Hematopoietic multipotent progenitor cell treated with erythropoietin and hydrocortisone succinate and interleukin-3 and kit ligand, for 6 days (in vitro differentiated cells): ENCODE measurements at regions not wholly inside any gene's neighbourhood (a gene's known extent, or its start where the extent isn't known, plus 50 kb on each side); places are given as distances from the start of the nearest gene placed in this dataset.
A peak's percentile ranks its signal among the peaks of the same experiment; 100 is the strongest.
"Not testable (repeated sequence)": the region's sequence is repeated elsewhere in the genome, so short reads cannot be mapped to it uniquely, and the experiment has no call there.

Source experiments
- DNase-seq: peaks from one replicate; pipeline ENCODE4 v3.0.0-alpha.2; 2015

- no peak for DNase-seq
Measured at GRCh38 chr1:94362466-94363058, 55.6 kb upstream of the ABCD3 start.

GRCh38 chr1:94358630-94359599 is 59.3 kb upstream of the ABCD3 start:
- DNase-seq: no peak

- DNase-seq: no peak
Measured at GRCh38 chr1:94357661-94358060, 60.5 kb upstream of the ABCD3 start.

GRCh38 chr1:94355485-94355980 is 62.7 kb upstream of the ABCD3 start:
- no peak for DNase-seq

- DNase-seq: no peak
Measured at GRCh38 chr1:94351481-94351880, 66.7 kb upstream of the ABCD3 start.

- DNase-seq: no peak
Measured at GRCh38 chr1:94350350-94350924, 67.8 kb upstream of the ABCD3 start.

- DNase-seq: no peak
Measured at GRCh38 chr1:94349853-94350252, 68.3 kb upstream of the ABCD3 start.

GRCh38 chr1:94348386-94348785 is 69.8 kb upstream of the ABCD3 start:
- not testable (repeated sequence) for DNase-seq

- DNase-seq: peak; percentile 53
Measured at GRCh38 chr1:94345148-94345721, 73.0 kb upstream of the ABCD3 start.

- DNase-seq: no peak
Measured at GRCh38 chr1:94342416-94342815, 75.8 kb upstream of the ABCD3 start.

GRCh38 chr1:94339206-94339927 is 78.8 kb upstream of the ABCD3 start:
- peak; percentile 23 for DNase-seq

GRCh38 chr1:94336991-94337390 is 81.2 kb upstream of the ABCD3 start:
- no peak for DNase-seq

- peak; percentile 87 for DNase-seq
Measured at GRCh38 chr1:94335950-94336349, 82.2 kb upstream of the ABCD3 start.

- DNase-seq: no peak
Measured at GRCh38 chr1:94335447-94335846, 82.7 kb upstream of the ABCD3 start.

GRCh38 chr1:94334764-94335163 is 83.4 kb upstream of the ABCD3 start:
- no peak for DNase-seq

GRCh38 chr1:94332952-94333351 is 85.2 kb upstream of the ABCD3 start:
- DNase-seq: no peak

GRCh38 chr1:94332516-94332915 is 85.7 kb upstream of the ABCD3 start:
- no peak for DNase-seq

GRCh38 chr1:94329986-94330385 is 88.2 kb upstream of the ABCD3 start:
- DNase-seq: peak; percentile 27

GRCh38 chr1:94329276-94329675 is 88.9 kb upstream of the ABCD3 start:
- no peak for DNase-seq

- DNase-seq: peak; percentile 16
Measured at GRCh38 chr1:94327001-94327690, 89.8 kb upstream of the ARHGAP29 start.

- no peak for DNase-seq
Measured at GRCh38 chr1:94326329-94326728, 88.9 kb upstream of the ARHGAP29 start.
